NCI-H460 (cell line): ENCODE measurements at regions not wholly inside any gene's neighbourhood (a gene's known extent, or its start where the extent isn't known, plus 50 kb on each side); places are given as distances from the start of the nearest gene placed in this dataset.
"Not testable (repeated sequence)": the region's sequence is repeated elsewhere in the genome, so short reads cannot be mapped to it uniquely, and the experiment has no call there.

Source experiments
- DNase-seq: peaks from one replicate; pipeline ENCODE4 v3.0.0-alpha.2; 2016; ENCODE audit warnings: low read depth; ENCODE audit errors: extremely low read depth

GRCh38 chr2:199575416-199575815 lies 117.7 kb upstream of the SATB2 start:
- no peak for DNase-seq

GRCh38 chr2:199572571-199572970 lies 114.8 kb upstream of the SATB2 start:
- DNase-seq, result no peak

- no peak for DNase-seq
These were observed 113.2 kb upstream of the SATB2 start for GRCh38 chr2:199570934-199571333.

GRCh38 chr2:199569336-199569735 lies 111.6 kb upstream of the SATB2 start:
- no peak for DNase-seq

GRCh38 chr2:199558156-199558555 lies 100.4 kb upstream of the SATB2 start:
- no peak for DNase-seq

GRCh38 chr2:199556527-199557285 lies 99.0 kb upstream of the SATB2 start:
- no peak for DNase-seq

- DNase-seq, result no peak
These were observed 96.3 kb upstream of the SATB2 start for GRCh38 chr2:199554026-199554425.

- no peak for DNase-seq
These were observed 94.4 kb upstream of the SATB2 start for GRCh38 chr2:199552141-199552540.

GRCh38 chr2:199543606-199544172 lies 86.0 kb upstream of the SATB2 start:
- DNase-seq, result no peak

- DNase-seq, result no peak
These were observed 77.9 kb upstream of the SATB2 start for GRCh38 chr2:199535445-199536177.

- DNase-seq, result not testable (repeated sequence)
These were observed 76.1 kb upstream of the SATB2 start for GRCh38 chr2:199533873-199534272.

- no peak for DNase-seq
These were observed 69.3 kb upstream of the SATB2 start for GRCh38 chr2:199527071-199527470.

- no peak for DNase-seq
These were observed 67.2 kb upstream of the SATB2 start for GRCh38 chr2:199524689-199525574.

- no peak for DNase-seq
These were observed 51.7 kb upstream of the SATB2 start for GRCh38 chr2:199509403-199509802.
